NCI-H526 (cell line): ENCODE measurements at regions not wholly inside any gene's neighbourhood (a gene's known extent, or its start where the extent isn't known, plus 50 kb on each side); places are given as distances from the start of the nearest gene placed in this dataset.

Source experiments
- DNase-seq, 2 experiments: peaks; one replicate each; lab custom pipeline; 2025; lab: John Stamatoyannopoulos, UW

DNA sequence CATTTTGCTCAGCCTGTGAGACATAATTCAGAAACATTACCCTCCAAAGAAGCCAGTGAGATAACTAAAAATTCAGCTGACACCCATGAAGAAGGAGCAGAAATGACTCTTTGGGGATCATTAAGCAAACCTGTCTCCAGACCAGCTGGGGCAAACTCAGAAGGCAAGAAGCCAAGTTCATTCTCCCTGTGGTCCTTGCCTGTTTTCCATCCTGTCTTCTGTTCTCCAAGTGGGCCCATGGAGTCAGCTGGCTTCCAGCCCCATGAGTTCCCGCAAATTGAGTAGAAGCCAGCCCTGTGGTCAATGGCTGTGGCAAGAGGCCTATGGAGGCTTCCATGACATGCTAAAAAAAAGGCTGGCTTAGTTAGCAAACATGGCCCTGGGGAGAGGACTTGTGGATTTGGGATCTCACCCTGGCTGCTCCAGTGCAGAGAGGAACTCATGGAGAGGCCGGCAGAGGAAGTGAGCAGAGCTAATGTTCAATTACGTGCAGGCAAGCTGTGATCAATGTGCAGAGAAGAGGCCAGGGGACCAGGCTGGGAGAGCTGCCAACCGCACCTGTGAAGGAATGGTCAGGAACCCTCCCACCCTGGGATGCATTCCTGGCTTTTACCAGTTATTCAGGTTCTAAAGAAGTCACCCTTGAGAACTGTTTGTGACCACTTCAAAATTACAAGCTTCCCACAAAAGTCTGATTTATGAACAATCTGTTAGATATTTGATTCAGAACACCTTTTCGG, 229.1 kb downstream of the TSHZ3 start:
- DNase-seq = no peak

- no peak for DNase-seq
Observed at GRCh38 chr19:31118986-31119385, 230.2 kb downstream of the TSHZ3 start.

GRCh38 chr19:31118287-31118955, 230.8 kb downstream of the TSHZ3 start:
- peak in 1 of 2 experiments; percentile 46 for DNase-seq

- DNase-seq = no peak
Observed at GRCh38 chr19:31114585-31114984, 234.7 kb downstream of the TSHZ3 start.

DNA sequence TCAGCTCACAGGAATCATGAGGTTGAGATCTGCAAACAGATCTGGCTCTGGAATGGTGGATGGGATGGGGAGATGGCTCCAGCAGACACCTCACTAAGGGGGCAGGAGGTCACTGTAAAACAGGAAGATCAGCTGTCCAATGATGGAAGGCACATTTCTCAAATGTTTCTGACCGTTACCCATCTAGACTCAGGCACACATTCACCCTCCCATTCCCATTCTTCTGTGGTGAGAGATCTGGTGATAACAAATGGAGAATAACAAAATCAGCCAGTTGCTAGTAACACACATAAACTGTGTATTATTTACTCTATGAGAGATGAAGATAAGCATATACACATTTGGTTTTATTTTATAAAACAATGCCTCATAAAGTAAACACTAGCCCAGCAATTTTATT, 235.9 kb downstream of the TSHZ3 start:
- DNase-seq = no peak

- no peak for DNase-seq
Observed at GRCh38 chr19:31112158-31112557, 237.1 kb downstream of the TSHZ3 start.

DNA sequence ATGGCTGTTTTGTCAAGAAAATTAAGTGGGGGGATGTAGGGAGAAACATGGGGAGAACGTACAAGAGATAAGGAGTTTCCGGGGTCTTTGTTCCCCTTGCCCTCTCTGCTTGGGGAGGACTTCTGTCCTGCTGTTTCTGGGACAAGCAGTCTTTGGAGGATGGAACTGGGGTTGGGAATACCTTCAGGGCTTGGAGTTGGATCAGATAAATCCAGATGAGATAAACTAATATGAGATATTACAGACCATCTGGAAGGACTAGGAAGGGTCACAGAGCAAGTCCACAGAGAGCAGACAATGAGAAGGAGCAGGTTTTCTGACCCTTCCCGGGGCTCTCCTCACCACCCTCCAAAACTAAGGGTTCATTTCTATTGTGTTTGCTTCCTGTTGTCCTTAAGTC, 237.5 kb downstream of the TSHZ3 start:
- DNase-seq = no peak

DNA sequence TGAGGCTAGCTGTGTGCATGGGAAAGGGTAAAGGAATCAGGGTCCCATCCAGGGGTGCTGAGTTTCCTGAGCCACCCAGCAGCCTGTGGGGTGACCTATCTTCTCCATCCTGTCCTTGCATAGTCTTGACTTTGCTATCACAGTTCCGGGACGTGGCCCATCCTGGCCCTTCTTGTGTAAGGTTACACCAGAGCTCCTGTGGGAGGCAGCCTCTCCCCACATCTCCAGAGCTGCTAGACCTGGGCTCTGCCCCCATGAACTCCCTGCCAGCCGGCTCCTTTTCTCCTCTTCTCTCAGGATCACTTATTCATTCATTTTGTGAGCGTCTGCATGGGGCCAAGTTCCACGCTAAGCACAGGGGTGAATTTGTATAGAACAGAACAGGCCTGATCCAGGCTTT, 238.9 kb downstream of the TSHZ3 start:
- peak; percentile 15 to 60 for DNase-seq

- no peak for DNase-seq
Observed at GRCh38 chr19:31109636-31110035, 239.6 kb downstream of the TSHZ3 start.

DNA sequence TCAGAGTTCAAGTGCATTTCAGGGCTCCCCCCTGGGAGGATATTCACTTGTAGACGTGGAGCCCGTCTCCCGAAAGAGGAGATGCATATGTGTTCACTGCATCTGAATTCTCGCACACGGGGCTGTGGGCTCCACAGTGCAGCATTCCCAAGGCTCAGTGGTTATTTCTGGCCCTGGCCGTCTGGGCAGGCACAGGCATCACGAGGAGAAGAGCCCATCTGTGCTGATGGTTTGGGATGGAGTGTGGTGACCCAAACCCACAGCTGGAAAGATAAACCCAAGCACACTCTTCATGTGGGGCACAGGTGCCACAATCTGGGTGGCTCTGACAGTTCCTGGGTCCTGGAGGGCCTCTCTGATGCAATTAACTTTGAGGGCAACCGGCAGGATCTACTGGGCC, 242.1 kb downstream of the TSHZ3 start:
- DNase-seq = no peak

DNA sequence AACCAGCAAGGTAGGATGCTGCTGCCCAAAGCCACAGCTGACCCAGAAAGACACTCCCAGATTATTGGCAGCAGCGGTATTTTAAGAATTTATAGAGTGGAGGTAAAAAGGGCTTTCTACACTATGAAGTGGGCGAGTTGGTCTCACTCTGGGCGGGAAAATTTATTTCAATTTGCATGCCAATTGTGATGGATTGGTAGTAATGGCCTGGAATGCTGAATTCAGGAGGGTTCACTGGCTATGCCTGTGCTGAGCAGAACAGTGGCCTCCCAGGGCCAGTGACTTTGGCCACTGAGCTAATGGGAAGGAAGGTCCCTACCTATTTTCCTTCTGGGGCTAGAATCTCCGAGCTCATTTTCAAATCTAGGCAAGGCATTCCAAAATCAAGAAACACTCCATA, 243.5 kb downstream of the TSHZ3 start:
- no peak for DNase-seq

DNA sequence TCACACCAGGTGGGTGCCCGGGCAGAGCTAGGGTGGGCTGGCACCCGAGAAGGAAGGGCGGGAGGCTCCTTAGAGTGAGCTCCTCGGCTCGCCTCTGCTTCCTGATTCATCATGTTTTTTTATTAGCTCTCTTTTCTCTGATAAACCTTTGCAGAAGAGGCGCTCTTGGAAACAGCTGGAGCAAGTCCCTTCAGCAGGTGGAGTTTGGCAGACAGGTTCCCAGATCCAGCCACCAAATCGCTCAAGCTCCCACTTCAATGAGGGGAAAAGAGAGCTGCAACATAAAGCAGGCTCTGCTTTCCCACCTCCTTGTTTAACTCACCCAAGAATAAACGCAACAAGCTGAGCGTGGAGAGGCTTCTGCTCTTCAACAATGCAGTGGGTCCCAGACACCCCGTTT, 244.8 kb downstream of the TSHZ3 start:
- DNase-seq = no peak

DNA sequence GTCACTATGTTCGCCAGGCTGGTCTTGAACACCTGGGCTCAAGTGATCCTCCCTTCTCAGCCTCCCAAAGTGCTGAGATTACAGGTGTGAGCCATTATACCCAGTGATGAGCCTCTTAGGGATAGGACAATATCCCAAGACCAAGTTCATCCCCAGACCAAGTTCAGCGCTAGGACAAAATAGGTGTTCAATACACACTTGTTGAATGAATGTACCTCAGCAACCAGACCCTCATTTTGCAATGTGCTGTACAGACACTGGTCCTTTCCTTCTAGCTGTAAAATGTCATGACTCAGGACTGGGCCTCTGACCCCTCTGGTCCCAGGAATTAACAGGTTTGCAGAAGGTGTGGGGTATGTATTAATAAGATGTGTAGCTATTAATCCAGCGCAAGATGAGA, 246.0 kb downstream of the TSHZ3 start:
- no peak for DNase-seq

- no peak for DNase-seq
Observed at GRCh38 chr19:31102674-31103073, 246.6 kb downstream of the TSHZ3 start.

DNA sequence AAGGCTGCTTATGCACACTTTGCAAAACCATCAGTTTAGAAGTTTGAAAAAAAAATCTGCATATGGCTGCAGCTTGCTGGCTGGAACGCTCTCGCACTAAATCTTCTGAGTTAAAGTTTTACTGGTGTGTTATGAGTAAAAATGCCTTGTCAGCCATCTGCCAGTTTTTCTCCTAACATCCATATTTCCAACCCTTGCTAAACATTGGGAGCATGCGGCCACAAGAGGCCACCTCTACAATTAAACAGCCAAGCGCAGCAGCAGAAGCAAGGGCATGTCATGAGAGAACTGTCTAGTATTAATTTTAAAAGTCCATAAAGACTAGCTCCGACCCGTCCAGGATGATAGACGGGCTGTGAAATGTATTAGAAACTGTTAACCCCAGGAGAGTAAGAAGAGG, 248.3 kb downstream of the TSHZ3 start:
- DNase-seq = no peak

DNA sequence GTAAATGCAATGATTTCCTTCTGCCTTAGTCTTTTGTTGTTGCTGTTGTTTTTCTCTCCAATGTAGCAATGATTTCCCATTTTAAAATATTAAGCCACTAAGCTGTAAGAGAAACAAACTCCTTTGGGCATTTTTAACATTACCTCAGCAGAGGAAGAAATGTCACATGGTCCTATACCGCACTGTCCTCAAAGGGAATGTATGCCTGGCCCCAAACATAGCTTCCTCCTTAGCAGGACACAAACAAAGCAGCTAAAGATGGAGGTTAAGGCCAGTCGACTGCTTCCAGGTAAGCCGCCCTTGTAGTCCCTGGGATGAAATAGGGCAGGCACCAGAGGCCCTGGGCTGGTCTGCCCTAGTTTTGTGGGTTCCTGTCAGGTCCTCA, 249.0 kb downstream of the TSHZ3 start:
- DNase-seq = no peak

DNA sequence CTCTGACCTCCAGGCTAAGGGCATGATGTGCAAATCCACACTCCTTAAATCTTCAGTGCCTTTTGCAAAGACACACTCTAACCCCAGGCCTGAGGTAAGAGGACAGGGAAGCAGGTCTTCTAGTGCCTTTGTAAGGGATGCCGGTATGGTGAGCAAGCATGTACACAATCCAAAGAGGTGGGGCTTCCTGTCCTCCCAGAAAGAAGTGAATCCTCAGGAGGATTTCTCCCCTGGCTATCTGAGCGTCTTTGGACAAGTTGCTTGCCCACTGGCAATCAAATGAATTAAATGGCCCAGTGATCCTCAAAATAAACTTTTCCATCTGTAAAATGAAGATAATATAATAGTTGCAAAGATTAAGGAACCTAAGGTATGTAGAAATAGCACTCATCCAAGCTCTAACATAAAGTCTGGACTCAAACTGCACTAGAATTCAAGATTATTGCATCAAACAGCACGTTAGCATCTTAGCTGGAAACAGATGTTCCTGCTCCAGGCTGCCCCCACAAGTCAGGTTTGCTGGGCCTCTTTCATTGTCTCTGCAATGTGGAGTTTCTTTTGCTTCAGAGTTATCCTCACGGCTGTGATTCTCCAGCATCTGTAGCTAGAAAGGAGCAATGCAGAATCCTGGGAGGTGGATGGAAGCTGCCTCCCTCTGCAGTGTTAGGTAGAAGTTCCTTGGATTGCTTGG, 249.6 kb downstream of the TSHZ3 start:
- no peak for DNase-seq

- no peak for DNase-seq
Observed at GRCh38 chr19:31098836-31099235, 250.4 kb downstream of the TSHZ3 start.

GRCh38 chr19:31096935-31097545, 252.2 kb downstream of the TSHZ3 start:
- no peak for DNase-seq

DNA sequence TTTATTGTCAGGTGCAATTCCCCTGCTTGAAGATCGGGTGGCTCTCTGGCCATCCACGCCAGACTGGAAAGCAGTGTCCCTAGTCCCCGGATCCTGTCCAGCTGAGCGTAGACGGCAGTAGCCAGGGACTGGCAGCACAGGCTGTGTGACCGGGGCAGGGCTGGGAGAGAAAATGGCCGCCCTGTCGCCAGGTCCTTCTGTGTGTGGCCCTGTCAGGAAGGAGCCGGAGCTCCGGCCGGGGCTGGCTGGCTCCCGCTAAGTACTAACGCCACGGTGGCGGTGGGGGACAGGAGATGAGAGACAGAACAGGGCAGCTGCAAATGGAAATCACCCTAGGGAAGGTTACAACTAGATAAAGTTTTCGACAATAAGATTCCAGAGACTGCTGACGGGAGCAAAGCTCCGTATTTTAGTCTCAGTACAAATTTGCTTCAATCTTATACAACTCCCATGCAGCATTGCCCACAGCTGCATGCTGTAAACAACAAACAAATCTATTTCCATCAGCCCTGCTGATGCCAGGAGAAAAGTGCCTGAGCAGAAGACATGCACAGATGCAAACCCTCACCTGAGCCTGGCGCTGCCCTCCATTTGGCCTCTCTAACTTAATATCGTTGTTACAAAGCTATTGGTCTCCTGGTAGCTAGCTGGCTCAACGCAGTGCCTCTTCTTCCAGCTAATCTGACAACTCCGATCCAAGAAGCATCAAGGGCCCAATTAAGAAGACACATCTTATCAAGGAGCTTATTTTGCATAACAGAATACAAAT, 253.0 kb downstream of the TSHZ3 start:
- DNase-seq = no peak

GRCh38 chr19:31095100-31095804, 254.0 kb downstream of the TSHZ3 start:
- no peak for DNase-seq
